ENCODE measurements at regions not wholly inside any gene's neighbourhood (a gene's known extent, or its start where the extent isn't known, plus 50 kb on each side); places are given as distances from the start of the nearest gene placed in this dataset.

- 65% methylated on average over 10 of the region's 10 CpGs for WGBS (ENCODE audit: insufficient coverage, insufficient replicate concordance, low lambda C conversion rate, missing lambda C conversion rate)
- no peak for FAIRE-seq
- no peaks in the 10 kb centered on the region for H3K4me1 ChIP-seq (ENCODE audit: control insufficient read depth, insufficient read depth, low read length)
- H2AFZ ChIP-seq (ENCODE audit: control insufficient read depth, low read depth, low read length): no peak overlapping the region
- TF ChIP-seq BHLHE40 (IDR thresholded peaks at IDR 0.05; ENCODE audit: borderline replicate concordance in 1 of 2, low read depth in 2 of 2, low read length in 1 of 2) (no peak), PML (IDR thresholded peaks at IDR 0.05; ENCODE audit: low read length) (no peak), POLR2AphosphoS5 (IDR thresholded peaks at IDR 0.05; ENCODE audit: low read length) (no peak), TARDBP (IDR thresholded peaks at IDR 0.05; ENCODE audit: borderline replicate concordance) (no peak), ZNF207 (IDR thresholded peaks at IDR 0.05; ENCODE audit: borderline replicate concordance) (no peak), CREB1 (IDR thresholded peaks at IDR 0.05; ENCODE audit: low read depth) (no peak), ZNF384 (IDR thresholded peaks at IDR 0.05; ENCODE audit: borderline replicate concordance, low read depth, low read length) (no peak), IRF3 (IDR thresholded peaks at IDR 0.05) (no peak), MAX (IDR thresholded peaks at IDR 0.05; ENCODE audit: low read depth, low read length) (no peak), USF2 (IDR thresholded peaks at IDR 0.05; ENCODE audit: borderline replicate concordance, low read depth, low read length) (no peak), STAT3 (IDR thresholded peaks at IDR 0.05; ENCODE audit: low read depth, low read length) (no peak)
- POLR2A ChIA-PET: no interaction called here
- peaks cover 3% of the 10 kb centered on the region; the same call in 1 of the 3 replicates for H3K9me3 ChIP-seq (replicated peaks; ENCODE audit: control insufficient read depth, insufficient read depth, low read length)
- no peak overlapping the region for H3K9ac ChIP-seq (ENCODE audit: control insufficient read depth, insufficient read depth, low read length)
- no peak overlapping the region for H3K4me2 ChIP-seq (ENCODE audit: control insufficient read depth, insufficient read depth)
- no peak overlapping the region for H3K4me3 ChIP-seq
- H4K20me1 ChIP-seq (ENCODE audit: control insufficient read depth, insufficient read depth): no peaks in the 10 kb centered on the region
- DNase-seq (ENCODE audit: low read depth, low spot score): no peak
- no TSS peak for BruUV-seq (replicated peaks)
- RAD21 ChIA-PET (ENCODE audit: unreplicated experiment): no interaction called here
- no peaks in the 10 kb centered on the region for H3K79me2 ChIP-seq (ENCODE audit: control insufficient read depth, insufficient read depth, low read length)
- CTCF ChIA-PET: no interaction called here
- intact Hi-C loops (cut with micrococcal nuclease; ENCODE audit: unreplicated experiment) (no loop called here), in situ Hi-C loops (cut with MboI) (no loop called here)
- no peaks in the 10 kb centered on the region for H3K27me3 ChIP-seq (replicated peaks in 1 of 2; ENCODE audit: control insufficient read depth in 2 of 2, insufficient read depth in 2 of 2, low read length in 1 of 2)
- H3K27ac ChIP-seq (ENCODE audit: control insufficient read depth, insufficient read depth): no peak overlapping the region
- no peaks in the 10 kb centered on the region for H3K36me3 ChIP-seq (ENCODE audit: control insufficient read depth in 2 of 2, insufficient read depth in 2 of 2, low read length in 1 of 2)
- SMC1A ChIA-PET (ENCODE audit: uncharacterized antibody, unreplicated experiment): no interaction called here
- no peak for ATAC-seq
These were observed 241.0 kb downstream of the SHOX start for GRCh38 chrX:871626-872025.
